ENCODE measurements at regions not wholly inside any gene's neighbourhood (a gene's known extent, or its start where the extent isn't known, plus 50 kb on each side); places are given as distances from the start of the nearest gene placed in this dataset.
"Not testable (repeated sequence)": the region's sequence is repeated elsewhere in the genome, so short reads cannot be mapped to it uniquely, and the experiment has no call there.

- WGBS (ENCODE audit: insufficient coverage) = no CpG with 5 or more reads among the region's 4 CpGs
- Histone ChIP-seq H3K4me1 (ENCODE audit: control insufficient read depth, insufficient read depth, low read length) (no peaks in the 10 kb centered on the region), H3K9me3 (replicated peaks; ENCODE audit: control insufficient read depth, low read depth, low read length) (no peaks in the 10 kb centered on the region), H3K27ac (ENCODE audit: low read length) (no peak overlapping the region), H3K4me3 (ENCODE audit: low read length) (no peak overlapping the region), H3K36me3 (ENCODE audit: control insufficient read depth, insufficient read depth, low read length) (no peaks in the 10 kb centered on the region), H3K27me3 (ENCODE audit: control insufficient read depth, insufficient read depth, low read length) (no peaks in the 10 kb centered on the region)
- no peak for DNase-seq
Observed at GRCh38 chr3:5579946-5580345, 392.4 kb downstream of the EDEM1 start.

- WGBS (ENCODE audit: insufficient coverage) = 80% methylated on average over 1 of the region's 2 CpGs
- H3K9me3 ChIP-seq (replicated peaks; ENCODE audit: control insufficient read depth, low read depth, low read length) = no peaks in the 10 kb centered on the region
- no peaks in the 10 kb centered on the region for H3K27me3 ChIP-seq (ENCODE audit: control insufficient read depth, insufficient read depth, low read length)
- H3K27ac ChIP-seq (ENCODE audit: low read length) = no peak overlapping the region
- no peak for DNase-seq
- no peak overlapping the region for H3K4me3 ChIP-seq (ENCODE audit: low read length)
- no peaks in the 10 kb centered on the region for H3K4me1 ChIP-seq (ENCODE audit: control insufficient read depth, insufficient read depth, low read length)
- no peaks in the 10 kb centered on the region for H3K36me3 ChIP-seq (ENCODE audit: control insufficient read depth, insufficient read depth, low read length)
Observed at GRCh38 chr3:5580826-5581225, 393.3 kb downstream of the EDEM1 start.

GRCh38 chr3:5581743-5582142, 394.2 kb downstream of the EDEM1 start:
- DNase-seq = no peak
- Histone ChIP-seq H3K27me3 (ENCODE audit: control insufficient read depth, insufficient read depth, low read length) (no peaks in the 10 kb centered on the region), H3K4me1 (ENCODE audit: control insufficient read depth, insufficient read depth, low read length) (no peaks in the 10 kb centered on the region), H3K4me3 (ENCODE audit: low read length) (no peak overlapping the region), H3K9me3 (replicated peaks; ENCODE audit: control insufficient read depth, low read depth, low read length) (no peaks in the 10 kb centered on the region), H3K27ac (ENCODE audit: low read length) (no peak overlapping the region), H3K36me3 (ENCODE audit: control insufficient read depth, insufficient read depth, low read length) (no peaks in the 10 kb centered on the region)
- 67% methylated on average over 1 of the region's 2 CpGs for WGBS (ENCODE audit: insufficient coverage)

- no peaks in the 10 kb centered on the region for H3K9me3 ChIP-seq (replicated peaks; ENCODE audit: control insufficient read depth, low read depth, low read length)
- H3K27me3 ChIP-seq (ENCODE audit: control insufficient read depth, insufficient read depth, low read length) = no peaks in the 10 kb centered on the region
- H3K27ac ChIP-seq (ENCODE audit: low read length) = no peak overlapping the region
- H3K36me3 ChIP-seq (ENCODE audit: control insufficient read depth, insufficient read depth, low read length) = no peaks in the 10 kb centered on the region
- WGBS (ENCODE audit: insufficient coverage) = 36% methylated on average over 1 of the region's 4 CpGs
- H3K4me1 ChIP-seq (ENCODE audit: control insufficient read depth, insufficient read depth, low read length) = no peaks in the 10 kb centered on the region
- H3K4me3 ChIP-seq (ENCODE audit: low read length) = no peak overlapping the region
- no peak for DNase-seq
Observed at GRCh38 chr3:5583920-5584319, 396.4 kb downstream of the EDEM1 start.

GRCh38 chr3:5585085-5585484, 397.6 kb downstream of the EDEM1 start:
- no peaks in the 10 kb centered on the region for H3K4me1 ChIP-seq (ENCODE audit: control insufficient read depth, insufficient read depth, low read length)
- no peaks in the 10 kb centered on the region for H3K36me3 ChIP-seq (ENCODE audit: control insufficient read depth, insufficient read depth, low read length)
- 56% methylated on average over 1 of the region's 2 CpGs for WGBS (ENCODE audit: insufficient coverage)
- H3K27me3 ChIP-seq (ENCODE audit: control insufficient read depth, insufficient read depth, low read length) = no peaks in the 10 kb centered on the region
- DNase-seq = no peak
- no peak overlapping the region for H3K27ac ChIP-seq (ENCODE audit: low read length)
- no peaks in the 10 kb centered on the region for H3K9me3 ChIP-seq (replicated peaks; ENCODE audit: control insufficient read depth, low read depth, low read length)
- no peak overlapping the region for H3K4me3 ChIP-seq (ENCODE audit: low read length)

- Histone ChIP-seq H3K27ac (ENCODE audit: low read length) (no peak overlapping the region), H3K27me3 (ENCODE audit: control insufficient read depth, insufficient read depth, low read length) (no peaks in the 10 kb centered on the region), H3K9me3 (replicated peaks; ENCODE audit: control insufficient read depth, low read depth, low read length) (no peaks in the 10 kb centered on the region), H3K4me3 (ENCODE audit: low read length) (no peak overlapping the region), H3K36me3 (ENCODE audit: control insufficient read depth, insufficient read depth, low read length) (no peaks in the 10 kb centered on the region), H3K4me1 (ENCODE audit: control insufficient read depth, insufficient read depth, low read length) (no peaks in the 10 kb centered on the region)
- WGBS (ENCODE audit: insufficient coverage) = no CpG with 5 or more reads among the region's 1 CpG
- no peak for DNase-seq
Observed at GRCh38 chr3:5606884-5607472, 419.5 kb downstream of the EDEM1 start.

- no peak overlapping the region for H3K4me3 ChIP-seq (ENCODE audit: low read length)
- no peak for DNase-seq
- no CpG with 5 or more reads among the region's 1 CpG for WGBS (ENCODE audit: insufficient coverage)
Observed at GRCh38 chr3:5607581-5607980, 420.1 kb downstream of the EDEM1 start.

GRCh38 chr3:5608971-5609370, 421.5 kb downstream of the EDEM1 start:
- not testable (repeated sequence) for H3K36me3 ChIP-seq (ENCODE audit: control insufficient read depth, insufficient read depth, low read length); H3K4me1 ChIP-seq (ENCODE audit: control insufficient read depth, insufficient read depth, low read length); DNase-seq; H3K27ac ChIP-seq (ENCODE audit: low read length); H3K4me3 ChIP-seq (ENCODE audit: low read length); H3K27me3 ChIP-seq (ENCODE audit: control insufficient read depth, insufficient read depth, low read length); H3K9me3 ChIP-seq (replicated peaks; ENCODE audit: control insufficient read depth, low read depth, low read length)
- WGBS (ENCODE audit: insufficient coverage) = 100% methylated on average over 1 of the region's 4 CpGs

More at GRCh38 chr3:5607581-5607980, 420.1 kb downstream of the EDEM1 start:
- Histone ChIP-seq H3K27me3 (ENCODE audit: control insufficient read depth, insufficient read depth, low read length) (no peaks in the 10 kb centered on the region), H3K4me1 (ENCODE audit: control insufficient read depth, insufficient read depth, low read length) (no peaks in the 10 kb centered on the region), H3K36me3 (ENCODE audit: control insufficient read depth, insufficient read depth, low read length) (no peaks in the 10 kb centered on the region), H3K27ac (ENCODE audit: low read length) (no peak overlapping the region), H3K9me3 (replicated peaks; ENCODE audit: control insufficient read depth, low read depth, low read length) (no peaks in the 10 kb centered on the region)

GRCh38 chr3:5613599-5613998, 426.1 kb downstream of the EDEM1 start:
- Histone ChIP-seq H3K27ac (ENCODE audit: low read length) (no peak overlapping the region), H3K36me3 (ENCODE audit: control insufficient read depth, insufficient read depth, low read length) (no peaks in the 10 kb centered on the region), H3K9me3 (replicated peaks; ENCODE audit: control insufficient read depth, low read depth, low read length) (no peaks in the 10 kb centered on the region), H3K4me3 (ENCODE audit: low read length) (no peak overlapping the region), H3K4me1 (ENCODE audit: control insufficient read depth, insufficient read depth, low read length) (no peaks in the 10 kb centered on the region), H3K27me3 (ENCODE audit: control insufficient read depth, insufficient read depth, low read length) (no peaks in the 10 kb centered on the region)
- DNase-seq = no peak
- WGBS (ENCODE audit: insufficient coverage) = no CpG with 5 or more reads among the region's 3 CpGs

- WGBS (ENCODE audit: insufficient coverage) = 80% methylated on average over 1 of the region's 4 CpGs
- Histone ChIP-seq H3K27ac (ENCODE audit: low read length) (no peak overlapping the region), H3K27me3 (ENCODE audit: control insufficient read depth, insufficient read depth, low read length) (no peaks in the 10 kb centered on the region), H3K36me3 (ENCODE audit: control insufficient read depth, insufficient read depth, low read length) (no peaks in the 10 kb centered on the region), H3K4me3 (ENCODE audit: low read length) (no peak overlapping the region), H3K9me3 (replicated peaks; ENCODE audit: control insufficient read depth, low read depth, low read length) (no peaks in the 10 kb centered on the region), H3K4me1 (ENCODE audit: control insufficient read depth, insufficient read depth, low read length) (no peaks in the 10 kb centered on the region)
- DNase-seq = peak; percentile 5
Observed at GRCh38 chr3:5616873-5617272, 429.4 kb downstream of the EDEM1 start.

- H3K4me1 ChIP-seq (ENCODE audit: control insufficient read depth, insufficient read depth, low read length) = no peaks in the 10 kb centered on the region
- DNase-seq = no peak
Observed at GRCh38 chr3:5618170-5618569, 430.7 kb downstream of the EDEM1 start.

More at GRCh38 chr3:5618170-5618569, 430.7 kb downstream of the EDEM1 start:
- H3K4me3 ChIP-seq (ENCODE audit: low read length) = no peak overlapping the region
- no peaks in the 10 kb centered on the region for H3K27me3 ChIP-seq (ENCODE audit: control insufficient read depth, insufficient read depth, low read length)
- no peaks in the 10 kb centered on the region for H3K36me3 ChIP-seq (ENCODE audit: control insufficient read depth, insufficient read depth, low read length)
- H3K9me3 ChIP-seq (replicated peaks; ENCODE audit: control insufficient read depth, low read depth, low read length) = no peaks in the 10 kb centered on the region
- no peak overlapping the region for H3K27ac ChIP-seq (ENCODE audit: low read length)

Measured in muscle of leg (tissue), 3 donors.